ENCODE measurements at regions not wholly inside any gene's neighbourhood (a gene's known extent, or its start where the extent isn't known, plus 50 kb on each side); places are given as distances from the start of the nearest gene placed in this dataset.

DNA sequence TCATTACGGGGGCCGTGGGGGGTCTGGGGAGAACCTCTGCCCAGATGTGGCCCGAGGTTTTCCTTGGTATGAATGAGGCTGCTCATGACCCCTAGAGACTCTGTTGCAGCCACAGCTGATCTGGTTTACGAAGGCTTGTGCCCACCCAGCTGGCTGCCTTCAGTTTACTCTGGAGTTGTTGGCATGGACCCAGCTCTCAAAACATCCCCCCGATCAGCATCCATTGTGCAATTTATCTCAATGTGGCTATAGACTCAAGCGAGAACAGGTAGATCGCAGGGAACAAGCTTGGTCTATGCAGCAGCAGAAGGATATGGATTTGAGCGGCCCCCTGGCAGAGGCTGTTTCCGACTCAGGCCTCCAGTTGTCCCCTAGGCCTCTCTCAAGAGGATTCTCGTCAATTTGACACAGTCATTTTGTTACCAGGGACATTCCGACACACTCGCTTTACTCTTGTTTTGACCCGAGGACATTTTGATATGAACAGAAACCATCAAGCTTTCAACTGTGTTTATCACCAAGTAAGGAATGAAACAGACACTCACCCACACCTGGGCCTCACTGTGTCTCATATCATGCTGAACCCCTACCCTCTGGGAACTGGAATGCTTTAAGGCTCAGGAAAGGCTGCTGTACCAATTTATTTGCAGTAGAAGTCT, 161.5 kb downstream of the KATNAL1 start:
- no peaks in the 10 kb centered on the region for H3K36me3 ChIP-seq (ENCODE audit: insufficient read depth, low read length, poor library complexity, severe bottlenecking)
- H3K9me3 ChIP-seq (ENCODE audit: low read depth, low read length, poor library complexity, severe bottlenecking) = no peaks in the 10 kb centered on the region
- intact Hi-C loops (cut with micrococcal nuclease; ENCODE audit: unreplicated experiment) = no loop called here
- ChIA-PET CTCF (interaction anchor here (0.6 to 1.1 kb wide), 2 partner anchors 13 to 71 kb away, joined by 3 to 6 read pairs; no protein-coding TSS in a partner anchor), POLR2A (ENCODE audit: low non-redundant PET) (no interaction called here)
- DNase-seq (ENCODE audit: low spot score) = no peak
- BruUV-seq (replicated peaks) = no TSS peak
- TF ChIP-seq EZH2 (IDR thresholded peaks at IDR 0.05; ENCODE audit: borderline replicate concordance, low read depth, low read length, poor library complexity, severe bottlenecking) (no peak), CTCF (conservative IDR thresholded peaks at IDR 0.05; ENCODE audit: low read depth, low read length) (no peak)
- no peak overlapping the region for H3K4me3 ChIP-seq (ENCODE audit: low read depth, low read length, poor library complexity, severe bottlenecking)
- no peaks in the 10 kb centered on the region for H3K27me3 ChIP-seq (replicated peaks; ENCODE audit: insufficient read depth, low read depth, low read length, poor library complexity)
- peaks cover 19% of the 10 kb centered on the region for H3K4me1 ChIP-seq (ENCODE audit: insufficient read depth, low read length, poor library complexity, severe bottlenecking)
- no peak overlapping the region for H3K27ac ChIP-seq (ENCODE audit: low read depth, low read length, poor library complexity, severe bottlenecking)

DNA sequence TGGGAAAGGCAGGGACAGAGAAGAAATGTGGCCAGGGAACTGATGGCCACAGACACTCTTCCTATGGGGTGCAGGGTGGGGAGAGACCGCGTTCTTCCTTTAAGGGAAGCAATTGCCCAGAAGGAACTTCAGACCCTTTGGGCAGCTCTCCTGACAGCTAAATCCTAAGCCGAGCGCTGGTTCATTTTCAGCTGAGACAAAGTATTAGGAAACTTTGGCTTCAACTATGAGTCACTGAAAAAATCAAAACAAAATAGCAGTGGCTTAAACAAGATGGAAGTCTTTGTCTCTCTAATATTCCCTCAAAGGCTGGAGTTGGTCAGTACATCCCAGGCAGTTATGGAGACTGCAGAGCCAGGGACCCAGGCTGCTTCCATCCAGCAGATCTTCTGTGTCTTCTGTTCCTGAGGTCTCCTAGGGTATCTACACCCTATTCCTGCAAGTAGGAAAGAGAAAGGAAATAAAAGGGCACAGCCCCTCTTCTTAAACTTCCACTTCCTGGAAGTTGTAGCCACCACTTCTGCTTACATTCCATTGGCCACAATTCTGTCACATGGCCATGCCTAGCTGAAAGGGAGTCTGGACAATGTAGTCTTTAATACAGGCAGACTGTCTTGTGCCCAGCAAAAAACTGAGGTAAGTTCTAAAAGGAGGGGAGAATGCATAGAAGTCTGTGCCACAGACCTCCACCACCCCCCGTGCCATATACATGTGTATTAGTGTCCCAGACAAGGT, 163.5 kb downstream of the KATNAL1 start:
- TF ChIP-seq EZH2 (IDR thresholded peaks at IDR 0.05; ENCODE audit: borderline replicate concordance, low read depth, low read length, poor library complexity, severe bottlenecking) = no peak
- TF ChIP-seq CTCF (conservative IDR thresholded peaks at IDR 0.05; ENCODE audit: low read depth, low read length) = no peak
- H3K27ac ChIP-seq (ENCODE audit: low read depth, low read length, poor library complexity, severe bottlenecking) = no peak overlapping the region
- CTCF ChIA-PET = no interaction called here
- POLR2A ChIA-PET (ENCODE audit: low non-redundant PET) = no interaction called here
- H3K4me3 ChIP-seq (ENCODE audit: low read depth, low read length, poor library complexity, severe bottlenecking) = no peak overlapping the region
- DNase-seq (ENCODE audit: low spot score) = no peak
- no TSS peak for BruUV-seq (replicated peaks)
- intact Hi-C loops (cut with micrococcal nuclease; ENCODE audit: unreplicated experiment) = no loop called here
- H3K9me3 ChIP-seq (ENCODE audit: low read depth, low read length, poor library complexity, severe bottlenecking) = no peaks in the 10 kb centered on the region
- peaks cover 19% of the 10 kb centered on the region for H3K4me1 ChIP-seq (ENCODE audit: insufficient read depth, low read length, poor library complexity, severe bottlenecking)
- no peaks in the 10 kb centered on the region for H3K36me3 ChIP-seq (ENCODE audit: insufficient read depth, low read length, poor library complexity, severe bottlenecking)
- H3K27me3 ChIP-seq (replicated peaks; ENCODE audit: insufficient read depth, low read depth, low read length, poor library complexity) = no peaks in the 10 kb centered on the region

DNA sequence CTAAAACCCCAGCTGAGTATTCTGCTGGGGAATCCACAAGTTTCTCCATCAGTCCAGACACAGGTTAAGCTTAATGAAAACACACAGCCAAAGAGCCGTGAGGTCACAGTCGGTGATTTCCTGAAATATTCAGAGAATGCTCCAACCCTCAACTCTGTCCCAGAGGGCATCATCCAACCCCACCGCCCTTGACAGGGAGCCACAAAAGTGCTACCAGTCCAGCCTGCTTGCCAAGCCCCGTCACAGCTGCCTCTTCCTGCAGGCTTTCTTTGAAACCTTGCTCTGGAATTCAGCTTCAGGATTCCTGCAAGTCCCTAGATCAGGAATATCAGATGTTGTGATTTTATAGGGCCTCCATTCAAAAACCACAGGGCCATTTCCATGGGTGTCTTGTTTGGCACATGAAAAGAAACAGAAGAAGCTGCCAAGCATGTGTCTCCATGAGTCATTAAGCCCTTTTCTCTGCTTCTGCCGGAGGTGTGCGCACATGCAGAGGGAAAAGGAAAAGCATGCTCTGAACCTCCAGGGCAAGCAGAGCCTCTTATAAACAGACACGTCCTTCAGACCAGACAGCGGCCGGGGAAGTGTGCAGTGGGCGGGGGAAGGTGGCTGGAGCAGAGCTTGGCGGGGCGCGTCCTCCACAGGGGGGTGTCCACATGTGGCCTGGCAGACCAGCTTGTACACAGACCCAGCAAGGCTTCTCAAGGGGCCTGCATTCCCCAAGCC, 164.7 kb downstream of the KATNAL1 start:
- ChIA-PET CTCF (interaction anchor here (2.3 kb wide), 1 partner anchor 10 kb away, joined by 13 read pairs; no protein-coding TSS in a partner anchor), POLR2A (ENCODE audit: low non-redundant PET) (interaction anchor here (0.6 kb wide), 1 partner anchor 237 kb away, joined by 3 read pairs; no protein-coding TSS in a partner anchor)
- TF ChIP-seq CTCF (conservative IDR thresholded peaks at IDR 0.05; ENCODE audit: low read depth, low read length) = no peak
- Histone ChIP-seq H3K27me3 (replicated peaks; ENCODE audit: insufficient read depth, low read depth, low read length, poor library complexity) (no peaks in the 10 kb centered on the region), H3K4me3 (ENCODE audit: low read depth, low read length, poor library complexity, severe bottlenecking) (no peak overlapping the region), H3K9me3 (ENCODE audit: low read depth, low read length, poor library complexity, severe bottlenecking) (no peaks in the 10 kb centered on the region), H3K27ac (ENCODE audit: low read depth, low read length, poor library complexity, severe bottlenecking) (no peak overlapping the region), H3K36me3 (ENCODE audit: insufficient read depth, low read length, poor library complexity, severe bottlenecking) (no peaks in the 10 kb centered on the region), H3K4me1 (ENCODE audit: insufficient read depth, low read length, poor library complexity, severe bottlenecking) (peaks cover 13% of the 10 kb centered on the region)
- intact Hi-C loops (cut with micrococcal nuclease; ENCODE audit: unreplicated experiment) = no loop called here
- no TSS peak for BruUV-seq (replicated peaks)
- DNase-seq (ENCODE audit: low spot score) = peak; percentile 74
